Renal cortical epithelial cell (primary cell): ENCODE measurements at regions not wholly inside any gene's neighbourhood (a gene's known extent, or its start where the extent isn't known, plus 50 kb on each side); places are given as distances from the start of the nearest gene placed in this dataset.

Experiments used
- DNase-seq: peaks from one replicate; pipeline ENCODE4 v3.0.0-alpha.2; 2011; ENCODE audit warnings: low read depth

DNA sequence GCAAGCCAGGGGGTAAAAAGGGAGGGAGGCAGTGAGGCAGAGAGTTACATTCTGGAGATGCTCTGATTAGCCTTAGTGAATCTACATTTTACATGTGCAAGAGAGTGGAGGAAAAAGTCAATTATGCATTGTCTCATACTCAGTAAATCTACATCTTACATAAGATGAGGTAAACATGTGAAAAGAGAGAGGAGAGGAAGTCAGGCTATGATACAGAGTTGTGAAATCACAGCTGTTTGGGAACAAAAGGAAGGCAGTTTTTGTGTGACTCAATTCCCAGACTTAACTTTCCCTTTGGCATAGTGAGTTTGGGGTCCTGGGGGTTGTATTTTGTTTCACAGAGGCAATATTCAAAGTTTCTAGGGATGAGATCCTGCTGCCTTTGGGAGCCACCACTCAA lies 67.8 kb downstream of the GP2 start:
- no peak for DNase-seq

DNA sequence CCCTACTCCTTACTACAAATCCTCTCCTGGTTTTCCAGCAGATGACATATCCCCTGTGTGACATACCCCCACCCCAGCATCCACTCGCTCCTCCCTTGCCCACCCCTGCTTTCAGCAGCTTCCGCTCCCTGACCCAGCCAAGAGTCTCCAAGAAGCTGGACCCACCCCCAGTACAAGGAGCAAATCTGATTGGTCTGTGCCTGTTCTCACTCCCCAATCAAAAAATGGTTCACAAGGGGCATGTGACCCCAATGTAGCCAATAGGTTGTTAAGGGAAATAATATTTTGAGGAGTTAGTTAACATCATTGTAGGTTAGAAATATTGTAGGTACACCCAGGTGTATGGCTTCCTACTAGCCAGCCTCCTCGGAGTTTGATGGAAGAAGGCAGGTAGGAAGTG lies 70.1 kb downstream of the GP2 start:
- no peak for DNase-seq

DNA sequence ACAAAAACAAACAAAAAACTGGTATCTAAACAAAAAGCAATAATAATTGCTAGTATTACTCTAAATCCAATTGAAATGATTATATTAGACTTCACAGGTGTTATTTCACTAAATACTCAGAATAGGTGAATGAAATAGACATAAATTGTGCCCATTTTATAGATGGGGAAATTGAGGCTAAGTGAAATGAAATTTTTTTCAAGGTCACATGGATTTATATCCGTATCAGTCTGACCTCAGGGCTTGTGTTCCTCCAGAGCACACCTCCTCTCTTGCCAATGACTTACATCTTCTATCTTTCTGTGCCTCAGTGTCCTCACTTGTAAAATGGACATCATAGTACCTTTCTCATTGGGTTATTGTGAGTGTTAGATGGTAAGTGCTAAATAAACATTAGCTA lies 72.3 kb downstream of the GP2 start:
- no peak for DNase-seq

DNA sequence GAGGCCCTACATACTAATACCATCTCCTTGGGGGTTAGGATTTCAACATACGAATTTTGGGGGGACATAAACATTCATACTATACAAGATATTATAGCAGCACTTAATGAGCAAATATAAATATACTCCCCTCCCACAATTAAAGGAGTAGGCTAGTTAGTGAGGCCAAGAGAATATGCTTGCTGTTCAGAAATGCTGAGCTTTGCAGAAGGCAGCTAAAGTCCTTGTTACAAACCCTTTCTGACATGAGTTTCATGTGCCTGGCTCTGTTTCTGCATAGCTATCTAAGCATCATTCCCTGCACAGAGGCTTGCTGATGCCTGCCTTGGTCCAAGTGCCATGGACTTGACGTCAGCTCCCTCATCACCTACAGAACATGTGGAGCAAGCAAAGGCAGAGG lies 73.5 kb downstream of the GP2 start:
- no peak for DNase-seq

DNA sequence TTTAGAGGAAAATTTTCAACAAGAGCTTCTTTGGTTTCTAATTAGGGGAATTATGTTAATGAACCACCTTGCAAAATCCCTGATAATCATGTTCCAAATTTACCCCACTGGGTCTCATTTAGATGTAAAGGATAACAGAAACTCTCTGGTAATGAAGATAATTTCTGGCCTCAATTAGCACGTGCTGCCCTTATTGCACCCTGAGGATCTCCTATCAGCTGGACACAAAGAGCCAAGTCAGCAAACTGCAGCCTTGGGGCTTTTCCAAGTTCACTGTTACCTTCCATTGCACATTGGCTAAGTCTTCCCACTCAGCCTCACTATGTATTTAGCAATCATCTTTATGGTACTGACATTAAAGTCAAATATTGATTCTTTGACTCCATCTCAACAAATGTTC lies 78.1 kb downstream of the GP2 start:
- no peak for DNase-seq

DNA sequence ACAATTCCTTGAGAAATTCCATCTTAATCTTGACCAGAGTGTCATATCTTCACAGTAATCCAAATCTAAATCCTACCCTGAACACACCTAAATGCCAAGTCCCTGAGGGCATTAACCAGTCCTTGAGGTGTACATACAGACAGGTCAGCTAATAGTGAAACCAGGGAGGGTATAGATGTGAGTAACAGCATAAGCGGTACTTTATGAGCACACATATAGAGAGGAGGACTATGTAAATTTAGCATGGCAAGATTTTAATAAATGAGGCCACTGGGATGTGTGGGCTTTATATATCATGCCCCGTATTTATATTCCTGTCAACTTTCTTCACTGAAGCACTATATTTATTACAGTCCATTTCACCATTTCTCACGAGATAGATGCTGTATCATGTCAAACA lies 80.2 kb downstream of the GP2 start:
- no peak for DNase-seq

DNA sequence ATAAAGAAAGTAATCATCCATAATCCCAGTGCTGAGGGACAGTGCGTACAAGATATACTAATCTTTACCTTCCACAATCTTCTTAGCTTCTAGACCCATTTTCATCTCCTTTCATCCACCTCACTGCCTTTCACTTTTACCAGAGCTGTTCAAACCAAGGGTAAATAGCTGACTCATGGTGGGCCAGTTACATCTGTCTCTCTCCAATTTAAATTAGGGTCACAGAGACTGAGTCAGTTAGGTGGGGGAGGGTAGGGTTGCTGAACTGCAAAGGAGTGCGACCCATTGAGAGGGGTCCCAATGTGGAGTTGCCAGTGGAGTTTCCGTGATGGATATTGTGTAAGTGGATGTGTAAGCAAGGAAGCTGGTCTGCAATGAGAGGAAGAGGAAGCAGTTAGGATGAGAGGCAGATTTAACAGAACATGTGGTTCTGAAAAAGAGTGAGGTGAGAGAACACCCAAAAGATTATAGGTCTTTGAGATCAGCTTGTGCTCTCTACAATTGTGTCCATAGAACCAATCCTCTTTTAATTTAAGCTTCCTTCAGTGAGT lies 83.5 kb downstream of the GP2 start:
- DNase-seq, result no peak

DNA sequence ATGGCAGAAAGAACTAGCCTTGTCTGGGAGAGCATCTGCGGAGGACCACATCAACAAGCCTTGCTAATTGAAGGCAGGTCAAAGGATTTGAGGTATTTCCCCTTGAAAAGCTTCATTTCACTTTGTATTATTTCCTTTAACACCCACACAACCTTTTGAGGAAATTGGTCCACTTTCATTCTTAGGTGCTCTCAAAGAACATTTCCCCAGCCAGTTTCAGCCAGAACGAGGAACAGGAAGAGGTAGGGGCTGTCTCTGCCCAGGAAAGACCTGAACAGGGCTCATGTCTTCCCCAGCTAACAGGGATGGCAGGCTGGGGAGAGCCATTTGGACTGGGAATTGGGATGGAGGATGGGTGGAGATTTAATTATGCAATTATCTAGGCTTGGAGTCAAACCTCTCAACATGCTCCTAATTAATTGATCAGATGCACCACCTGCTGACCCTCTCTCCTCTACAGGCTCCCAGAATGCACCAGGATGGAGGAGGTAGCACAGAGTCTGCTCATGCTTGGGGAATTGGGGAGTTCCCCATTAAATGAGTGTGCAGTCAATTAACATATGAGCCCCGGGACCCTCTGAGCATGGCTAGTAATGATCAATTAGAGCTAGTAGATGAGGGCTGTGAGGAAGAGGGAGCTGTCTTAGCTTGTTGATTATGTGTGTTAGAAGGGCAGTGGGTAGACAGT lies 84.6 kb downstream of the GP2 start:
- no peak for DNase-seq

DNA sequence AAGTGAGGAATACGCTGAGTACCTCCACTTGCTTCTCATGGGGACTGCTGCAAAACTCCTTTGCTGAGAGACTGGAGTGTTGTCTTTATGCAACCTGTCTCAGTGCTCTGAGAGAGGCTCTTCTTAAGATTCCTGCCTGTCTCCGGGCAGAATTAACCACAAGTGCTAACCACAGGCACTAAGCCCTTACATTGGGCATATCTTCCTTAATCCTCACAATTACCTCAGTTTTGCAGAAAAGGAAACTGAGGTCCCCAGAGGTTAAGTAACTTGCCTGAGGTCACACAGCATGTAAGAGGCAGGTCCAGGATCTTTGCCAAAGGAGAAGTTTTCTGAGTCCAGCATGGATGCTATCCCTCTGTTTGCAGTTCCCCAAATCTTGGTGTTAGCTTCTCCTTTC lies 86.0 kb downstream of the GP2 start:
- DNase-seq, result no peak

DNA sequence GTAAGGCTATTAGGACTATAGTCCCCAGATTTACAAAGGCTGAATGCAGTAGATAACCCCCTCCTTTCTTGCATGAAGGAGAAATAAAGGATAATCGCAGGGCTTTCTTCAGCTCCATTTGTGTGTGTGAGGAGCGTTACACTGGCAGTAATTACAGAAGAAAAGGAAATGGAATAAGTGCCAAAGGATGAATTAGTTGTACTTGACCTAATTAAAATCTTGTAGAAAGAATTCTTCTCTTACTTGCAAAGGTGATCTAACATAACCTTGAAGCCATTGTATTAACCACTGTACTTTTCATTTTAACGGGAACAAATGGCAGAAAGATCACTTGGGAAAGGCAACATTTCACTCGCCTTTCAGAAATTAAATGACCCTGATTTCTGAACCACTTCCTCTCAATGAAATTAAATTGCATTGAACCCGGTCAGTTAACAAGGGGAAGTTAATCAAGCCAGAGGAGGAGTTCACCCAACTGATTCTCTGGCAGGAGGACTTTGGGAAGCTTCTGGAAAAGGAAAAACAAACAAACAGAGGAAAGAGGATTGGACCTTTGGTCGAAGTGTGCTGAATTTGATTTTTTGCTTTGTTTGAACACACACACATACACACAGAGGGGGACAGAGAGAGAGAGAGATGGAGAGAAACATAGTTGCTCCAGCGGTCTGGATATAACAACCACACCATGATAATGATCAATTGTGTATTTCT lies 90.6 kb downstream of the GP2 start:
- no peak for DNase-seq

DNA sequence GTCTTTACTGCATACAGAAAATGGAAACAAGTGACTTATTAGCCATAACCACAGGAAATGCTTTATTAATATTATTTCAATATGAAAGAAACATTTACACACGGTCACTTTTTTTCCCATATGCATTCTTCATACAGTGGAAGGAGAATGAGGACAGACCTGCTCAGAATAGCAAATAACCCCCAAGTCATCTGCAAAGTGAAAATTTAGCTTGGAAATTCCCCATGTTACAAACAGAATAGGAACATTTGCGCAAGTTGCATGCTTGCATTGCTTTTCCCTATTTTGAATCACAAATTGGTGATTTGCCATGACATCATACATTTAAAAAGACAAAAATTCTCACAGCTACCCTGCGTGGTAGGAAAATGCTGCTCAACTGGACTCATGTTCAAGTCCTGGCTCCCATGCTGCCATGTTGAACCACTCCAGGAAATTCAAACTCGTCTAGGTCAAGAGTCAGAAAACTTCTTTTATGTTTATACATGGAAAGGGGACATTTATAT lies 102.0 kb downstream of the GP2 start:
- DNase-seq, result no peak

DNA sequence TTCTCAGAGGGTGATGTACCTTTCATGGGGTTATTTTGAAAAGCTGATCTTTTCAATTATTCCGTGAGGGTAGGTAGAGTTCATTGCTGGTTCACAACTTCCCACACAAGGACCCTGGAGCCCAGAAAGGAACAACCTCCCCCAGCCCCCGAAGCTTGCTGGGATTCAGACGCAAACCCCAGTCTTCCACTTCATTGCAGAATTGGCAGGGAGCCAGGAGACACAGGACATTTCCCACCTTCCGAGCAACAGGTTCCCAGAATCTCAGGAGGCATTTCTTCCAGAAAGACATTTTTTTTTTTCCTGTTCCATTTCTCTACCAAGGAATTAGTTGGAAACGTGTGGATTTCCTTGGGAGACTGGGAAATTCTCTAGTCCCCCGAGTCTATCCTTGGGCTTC lies 106.1 kb downstream of the GP2 start:
- DNase-seq, result no peak

DNA sequence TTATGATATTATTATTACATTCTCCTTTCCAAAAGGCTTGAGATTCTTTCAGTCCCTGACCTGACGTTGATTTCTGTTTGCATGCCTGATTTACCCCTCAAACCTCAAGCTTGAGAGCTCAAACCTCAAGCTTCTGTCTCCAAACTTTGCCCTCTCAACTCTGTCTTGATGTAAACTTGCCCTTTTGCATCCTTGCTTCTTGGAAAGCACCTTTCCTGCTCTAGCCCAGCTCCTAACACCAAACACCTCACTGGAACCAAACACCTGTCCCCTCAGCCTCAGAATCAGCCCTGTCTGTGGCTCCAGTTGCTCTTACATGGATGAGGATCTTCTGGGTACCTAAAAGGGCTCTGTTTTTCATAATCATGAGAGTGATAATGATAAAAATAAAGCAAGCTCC lies 109.2 kb downstream of the GP2 start:
- no peak for DNase-seq

DNA sequence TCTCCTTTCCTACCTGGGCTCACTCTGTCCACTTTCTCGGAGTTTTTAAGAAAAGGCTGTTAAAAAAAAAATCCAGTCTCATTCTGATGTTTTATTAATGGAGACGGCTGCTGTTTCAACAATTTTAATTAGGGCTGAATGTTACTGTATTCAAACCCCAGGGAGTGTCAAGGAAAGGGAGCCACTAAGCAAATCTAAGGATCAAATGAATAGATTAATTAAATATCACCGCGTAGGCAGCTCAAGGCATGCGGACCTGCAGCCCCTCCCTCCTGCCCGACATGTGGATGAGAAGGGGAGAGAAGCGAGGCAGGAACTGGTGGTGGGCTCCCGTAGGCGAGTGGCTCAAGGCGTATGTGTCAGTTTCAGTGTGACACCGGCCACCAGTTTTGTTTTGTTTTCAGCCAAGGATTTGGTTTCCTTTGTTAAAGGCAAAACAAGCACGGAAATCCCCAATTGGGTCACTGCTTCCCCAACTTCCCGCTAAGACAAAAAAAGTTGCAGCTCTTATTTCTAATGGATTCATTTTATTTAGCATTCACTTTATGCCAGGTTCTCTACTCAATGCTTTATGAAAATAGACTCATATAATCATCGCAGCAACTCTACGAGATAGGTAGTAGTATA lies 110.6 kb downstream of the GP2 start:
- DNase-seq, result no peak

DNA sequence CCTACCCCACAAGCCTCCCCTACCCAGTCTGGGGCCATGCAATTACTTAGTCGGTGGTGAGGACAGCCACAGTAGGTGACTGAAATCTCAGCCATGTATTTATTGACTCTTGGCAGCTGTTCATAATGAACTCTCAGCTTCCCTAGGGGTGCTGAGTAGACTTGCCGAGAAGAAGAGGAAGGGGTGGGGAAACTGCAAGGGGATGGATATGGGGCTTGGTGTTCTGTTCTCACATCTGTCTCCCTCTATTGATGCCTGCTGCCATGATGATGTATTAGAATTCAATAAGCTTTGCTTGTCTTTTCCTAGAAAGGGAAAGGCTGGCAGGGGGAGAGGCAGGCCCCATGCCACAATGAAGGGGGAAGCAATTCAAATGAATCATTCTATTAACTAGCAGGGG lies 112.9 kb downstream of the GP2 start:
- DNase-seq, result no peak

DNA sequence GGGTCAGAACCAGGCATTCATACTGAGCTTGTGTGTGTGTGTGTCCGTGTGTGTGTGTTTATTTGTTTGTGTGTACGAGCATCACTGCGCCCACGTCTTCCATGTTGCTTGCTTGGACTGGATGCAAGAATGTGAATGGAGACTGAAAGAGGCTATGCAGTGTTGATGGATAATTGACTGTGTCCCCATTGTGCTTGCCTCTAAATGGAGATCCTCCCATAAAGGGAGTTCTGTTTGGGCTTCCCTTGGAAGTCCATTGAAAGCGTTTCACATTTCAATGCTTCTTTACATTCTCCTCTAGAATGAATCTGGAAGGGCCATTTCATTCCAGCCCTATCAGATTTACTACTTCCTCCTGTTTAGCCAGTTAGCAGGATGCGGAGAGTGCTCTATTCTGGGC lies 124.0 kb downstream of the GP2 start:
- DNase-seq, result no peak

DNA sequence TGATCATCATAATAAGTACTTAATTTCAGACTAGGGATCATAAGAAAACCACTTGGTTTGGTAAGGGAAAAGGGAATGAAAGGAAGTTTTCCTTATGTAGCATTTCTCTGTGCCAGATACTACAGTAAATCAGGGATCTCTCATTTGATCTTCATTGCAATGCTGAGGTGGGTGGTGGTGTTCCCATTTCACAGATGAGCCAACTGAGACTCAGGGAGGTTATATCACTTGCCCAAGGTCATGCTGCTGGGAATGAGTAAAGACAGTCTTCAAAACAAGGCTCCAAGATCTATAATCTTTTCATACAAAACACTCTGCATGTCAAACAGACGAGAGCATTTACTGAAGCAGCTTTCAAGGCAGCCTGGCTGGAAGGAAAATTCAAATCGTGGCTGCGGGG lies 124.6 kb downstream of the GP2 start:
- DNase-seq, result no peak

DNA sequence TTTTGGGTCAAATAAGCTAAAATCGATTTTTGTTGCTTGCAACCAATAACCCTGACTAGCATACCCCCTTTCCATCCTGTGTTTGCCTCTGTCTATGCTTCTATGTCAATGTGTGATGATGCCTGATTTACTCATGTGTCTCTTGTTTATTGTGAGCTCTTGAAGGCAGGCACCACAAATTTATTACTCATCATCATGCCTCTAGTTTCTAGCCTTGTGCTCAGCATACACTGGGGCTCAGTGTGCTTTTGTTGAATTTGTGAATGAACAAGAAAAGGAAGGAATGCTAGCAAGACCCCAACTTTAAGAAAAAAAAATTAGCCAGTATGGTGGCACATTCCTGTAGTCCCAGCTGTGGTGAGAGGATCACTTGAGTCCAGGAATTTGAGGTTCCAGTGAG lies 119.1 kb upstream of the GPR139 start:
- no peak for DNase-seq

DNA sequence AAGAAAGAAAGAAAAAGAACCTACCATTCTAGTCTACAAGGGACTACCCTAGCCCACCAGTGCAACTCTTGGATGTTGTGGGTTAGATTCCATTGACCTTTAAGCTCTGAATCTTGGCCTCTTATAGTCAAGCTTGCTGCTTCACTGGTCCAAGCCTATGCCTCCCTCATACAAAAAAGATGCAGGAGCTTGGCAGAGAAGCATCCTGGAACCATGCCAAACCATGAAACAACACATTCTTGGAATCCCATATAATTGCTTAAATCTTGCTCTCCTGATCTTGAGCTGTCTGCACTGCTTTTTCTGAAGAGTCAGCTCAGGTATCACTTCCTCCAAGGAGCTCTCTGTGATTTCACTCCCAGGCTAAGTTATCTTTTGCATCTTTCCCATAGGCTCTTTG lies 117.9 kb upstream of the GPR139 start:
- no peak for DNase-seq

DNA sequence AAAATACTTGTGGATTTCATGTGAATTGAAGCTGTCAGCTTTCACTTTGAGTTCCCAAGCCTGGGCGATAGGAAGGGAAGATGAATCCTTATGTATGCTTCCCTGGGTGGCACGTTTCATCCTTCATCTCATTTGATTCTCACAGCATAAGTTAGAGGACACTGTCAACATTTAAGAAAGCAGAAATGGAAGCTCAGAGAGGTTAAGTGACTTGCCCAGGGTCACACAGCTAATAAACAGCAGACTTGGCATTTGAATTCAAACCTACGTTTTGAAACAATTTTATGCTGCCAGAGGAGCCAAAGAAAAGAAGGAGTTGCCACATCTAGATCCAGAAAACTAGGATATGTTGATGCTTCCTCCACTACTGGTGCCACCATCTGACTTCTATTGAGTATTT lies 108.3 kb upstream of the GPR139 start:
- DNase-seq, result no peak

DNA sequence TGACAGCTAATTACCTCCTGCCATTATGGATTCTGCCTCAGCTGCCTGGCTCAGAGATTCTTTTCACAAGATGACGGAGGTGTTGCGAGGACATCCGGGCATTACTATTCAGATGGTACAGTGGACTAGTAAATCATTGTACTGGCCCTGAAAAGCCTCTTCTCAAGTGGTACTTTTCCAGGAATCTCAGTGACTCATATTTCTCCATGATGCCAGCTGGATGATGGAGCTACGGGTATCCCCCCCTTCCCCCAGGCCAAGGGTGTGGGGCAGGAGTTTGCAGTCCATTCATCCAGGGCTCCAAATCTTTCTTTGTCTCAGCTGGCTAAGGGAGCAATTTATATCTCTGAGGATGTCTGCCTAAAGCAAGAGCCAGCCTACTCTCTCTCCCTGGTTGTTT lies 107.7 kb upstream of the GPR139 start:
- peak; percentile 3 for DNase-seq

DNA sequence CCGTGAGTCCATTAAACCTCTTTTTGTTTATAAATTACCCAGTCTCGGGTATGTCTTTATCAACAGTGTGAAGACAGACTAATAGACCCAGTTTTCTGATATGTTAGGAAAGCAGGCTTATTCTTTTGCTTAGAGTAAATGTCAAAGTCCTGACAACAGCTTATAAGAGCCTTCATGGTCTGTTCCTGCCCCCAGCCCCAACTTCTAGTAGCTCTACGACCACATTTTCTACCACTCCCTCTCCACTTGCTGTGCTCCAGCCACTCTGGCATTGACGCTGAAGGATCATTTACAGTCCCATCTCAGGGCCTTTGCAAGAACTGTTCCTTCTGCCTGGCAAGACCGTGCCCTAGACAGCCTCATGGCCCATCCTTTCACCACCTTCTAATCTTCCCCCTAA lies 104.6 kb upstream of the GPR139 start:
- DNase-seq, result no peak

DNA sequence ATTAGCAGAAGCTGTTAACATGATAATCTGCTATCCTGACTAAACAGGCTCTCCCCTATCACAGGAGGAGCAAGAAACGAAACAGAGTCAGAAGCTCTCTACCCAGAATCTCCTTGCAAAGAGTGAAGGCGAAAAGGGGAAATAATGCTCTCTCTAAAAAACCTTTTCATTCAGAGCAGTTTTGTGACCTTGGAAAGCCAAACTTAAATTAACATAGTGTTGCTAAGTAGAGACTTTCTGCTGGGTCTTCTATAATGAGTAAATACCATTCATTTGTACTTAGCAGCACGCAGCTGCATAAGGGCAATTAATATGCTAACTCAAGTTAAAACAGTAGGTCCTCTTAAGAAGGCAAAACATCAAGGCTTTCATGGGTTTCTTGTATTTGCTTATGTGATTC lies 101.7 kb upstream of the GPR139 start:
- DNase-seq, result no peak
